GM19455 (cell line): ENCODE measurements at regions not wholly inside any gene's neighbourhood (a gene's known extent, or its start where the extent isn't known, plus 50 kb on each side); places are given as distances from the start of the nearest gene placed in this dataset.
"Not testable (repeated sequence)": the region's sequence is repeated elsewhere in the genome, so short reads cannot be mapped to it uniquely, and the experiment has no call there.

Experiments
- ATAC-seq: cut with Tn5 transposase; IDR thresholded peaks from one replicate; pipeline ENCODE4 v1.9.1; 2021; ENCODE audit not compliant: unreplicated experiment

GRCh38 chr11:82396639-82397038, 337.0 kb downstream of the FAM181B start:
- not testable (repeated sequence) for ATAC-seq

GRCh38 chr11:82384308-82384707, 349.4 kb downstream of the FAM181B start:
- no peak for ATAC-seq

- ATAC-seq: no peak
These were observed 359.7 kb downstream of the FAM181B start for GRCh38 chr11:82373781-82374542.

DNA sequence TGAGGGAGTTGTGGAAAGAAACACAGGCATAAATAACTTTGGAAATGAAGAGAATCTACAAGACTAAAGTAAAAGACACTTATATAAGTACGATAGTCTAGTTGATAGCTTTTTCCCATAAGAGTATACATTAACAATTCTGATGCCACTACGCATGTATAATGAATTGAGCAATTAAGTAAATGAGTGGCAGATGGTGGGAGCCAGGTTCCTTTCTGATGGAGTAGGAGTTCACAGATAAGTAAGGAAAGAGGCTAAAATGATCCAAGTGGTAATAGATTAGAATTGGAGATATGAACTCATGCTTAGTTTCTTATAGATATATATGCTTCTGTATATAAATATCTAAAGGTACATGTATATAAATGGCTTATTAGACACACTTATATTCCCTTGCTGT, 368.3 kb downstream of the FAM181B start:
- no peak for ATAC-seq

- ATAC-seq: no peak
These were observed 377.3 kb downstream of the FAM181B start for GRCh38 chr11:82356316-82356715.

DNA sequence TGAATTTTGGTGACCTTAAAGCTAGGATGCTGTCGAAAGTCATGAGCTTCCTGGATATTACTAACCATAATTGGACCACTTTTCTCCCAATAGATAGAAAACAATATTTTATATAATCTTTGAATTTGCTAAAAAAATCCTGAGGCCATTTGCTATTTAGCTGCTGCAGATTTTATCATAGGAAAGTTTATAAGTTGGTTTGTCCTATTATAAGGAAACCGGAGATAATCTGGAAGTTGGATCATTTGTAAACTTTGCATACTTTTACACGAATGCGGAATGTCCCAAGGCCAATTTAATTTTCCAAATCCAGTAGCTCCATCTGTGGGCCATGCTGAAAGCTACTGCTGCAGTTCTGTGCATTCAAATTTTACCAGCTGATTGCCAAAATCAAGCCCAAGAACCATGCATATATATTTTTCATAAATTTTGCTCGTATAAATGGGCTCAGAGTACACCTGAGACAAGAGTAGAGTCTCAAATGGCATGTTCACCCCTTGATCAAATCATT, 378.3 kb downstream of the FAM181B start:
- ATAC-seq: no peak

- no peak for ATAC-seq
These were observed 406.8 kb downstream of the FAM181B start for GRCh38 chr11:82326853-82327252.

- no peak for ATAC-seq
These were observed 412.5 kb downstream of the FAM181B start for GRCh38 chr11:82321206-82321605.

DNA sequence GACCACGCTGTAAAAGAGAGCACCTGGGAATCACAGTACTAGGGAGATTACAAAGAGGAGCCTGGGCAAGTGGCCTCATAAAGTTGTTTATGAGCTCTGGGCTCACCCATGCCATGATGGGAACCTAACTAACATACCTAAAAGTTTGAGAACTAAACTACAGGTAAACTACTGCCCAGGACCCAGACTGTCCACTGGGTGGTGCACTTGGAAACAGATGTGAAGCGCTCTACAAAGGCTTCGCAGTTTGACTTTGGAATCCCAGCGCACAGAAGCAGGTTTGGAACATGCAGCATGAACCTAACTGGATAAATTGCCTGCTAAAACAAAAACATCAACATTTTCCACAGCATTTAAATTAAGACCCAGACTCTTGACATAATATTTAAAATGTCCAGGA, 418.6 kb downstream of the FAM181B start:
- no peak for ATAC-seq

DNA sequence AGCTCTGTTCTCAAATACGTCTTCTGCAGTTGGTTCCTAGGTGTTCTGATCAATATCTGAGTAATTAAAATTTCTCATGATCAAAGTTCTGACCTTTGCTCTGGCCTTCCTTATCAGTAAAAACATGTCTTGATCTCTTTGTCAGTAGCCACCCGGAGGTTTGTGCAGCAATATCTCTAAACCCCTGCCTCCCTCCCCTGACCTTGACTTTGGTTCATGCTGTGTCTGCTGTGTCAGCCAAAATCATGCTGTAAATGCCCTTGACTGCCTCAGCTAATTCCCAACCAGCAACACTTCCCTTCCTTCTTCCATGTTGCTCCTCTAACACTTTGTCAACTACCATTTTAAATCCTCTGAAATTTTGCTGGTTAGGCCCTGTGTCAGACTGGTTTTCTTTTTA, 424.7 kb downstream of the FAM181B start:
- no peak for ATAC-seq

DNA sequence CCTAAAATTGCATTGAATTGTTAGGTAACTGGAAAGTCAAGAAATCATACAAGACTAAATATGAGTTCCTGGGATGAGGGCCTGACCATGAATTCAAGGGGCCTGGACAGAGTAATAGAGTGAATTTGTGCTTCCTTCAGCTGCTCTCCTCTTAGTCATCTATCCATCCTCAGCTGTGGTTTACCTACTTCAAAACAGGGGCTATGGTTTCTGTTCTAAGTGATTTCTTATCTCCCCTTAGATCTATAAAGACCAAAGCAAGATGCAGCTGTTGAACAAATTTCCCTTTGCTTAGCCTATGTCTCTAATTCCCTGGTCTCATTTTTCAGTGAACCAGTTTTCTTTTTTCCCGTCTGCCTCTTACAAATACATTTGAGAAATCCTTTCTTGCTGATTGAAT, 428.5 kb downstream of the FAM181B start:
- ATAC-seq: no peak

DNA sequence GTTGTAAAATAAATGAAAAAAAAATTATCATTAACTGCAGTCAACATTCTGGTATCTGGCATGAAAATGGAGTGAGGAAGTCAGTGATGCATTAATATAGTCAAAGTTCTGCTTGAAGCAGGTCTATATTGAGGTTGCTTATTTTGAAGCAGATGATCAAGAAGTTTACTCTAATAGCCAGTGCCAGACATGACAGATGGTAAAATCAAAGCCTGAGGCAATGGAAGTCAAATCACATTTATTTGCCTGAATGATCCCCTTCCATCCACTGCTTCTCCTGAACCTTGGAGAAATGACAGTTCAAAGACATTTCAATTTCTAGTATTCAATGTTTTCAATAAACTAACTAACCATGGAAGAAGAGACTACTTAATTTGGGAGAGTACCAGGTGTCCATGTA, 430.0 kb downstream of the FAM181B start:
- ATAC-seq: no peak

DNA sequence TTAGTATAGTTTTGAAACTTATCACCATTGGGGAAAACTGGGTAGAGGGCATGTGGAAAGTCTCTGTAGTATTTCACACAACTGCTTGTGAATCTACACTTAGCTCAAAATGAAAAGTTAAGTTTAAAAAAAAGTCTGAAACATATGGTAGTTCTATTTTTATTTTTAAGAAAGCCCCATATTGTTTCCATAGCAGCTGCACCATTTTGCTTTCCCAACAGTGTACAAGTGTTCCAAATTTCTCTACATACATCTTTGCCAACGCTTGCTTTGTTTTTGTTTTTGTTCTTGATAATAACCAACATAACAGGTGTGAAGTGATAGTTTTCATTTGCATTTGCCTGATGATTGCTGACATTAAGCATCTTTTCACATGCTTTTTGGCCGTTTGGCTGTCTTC, 445.2 kb downstream of the FAM181B start:
- ATAC-seq: no peak

DNA sequence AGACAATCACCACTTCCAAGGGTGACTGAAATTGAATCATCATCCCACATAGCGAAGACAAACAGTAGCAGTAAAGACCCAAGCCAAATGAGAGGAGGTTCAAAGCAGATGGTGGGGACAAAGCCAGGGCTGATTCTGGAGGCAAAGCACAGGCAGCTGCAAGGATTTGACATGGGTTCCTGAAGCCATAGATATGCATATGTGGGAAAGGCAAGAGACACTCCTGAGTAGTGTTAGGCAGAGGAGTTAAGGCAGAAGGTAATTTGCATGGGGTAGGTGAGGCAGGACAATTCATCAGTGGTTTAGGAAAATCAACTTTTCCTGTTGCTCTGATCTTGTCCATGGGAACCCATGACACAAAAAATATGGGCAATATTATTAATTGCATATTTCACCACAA, 462.8 kb downstream of the FAM181B start:
- no peak for ATAC-seq

DNA sequence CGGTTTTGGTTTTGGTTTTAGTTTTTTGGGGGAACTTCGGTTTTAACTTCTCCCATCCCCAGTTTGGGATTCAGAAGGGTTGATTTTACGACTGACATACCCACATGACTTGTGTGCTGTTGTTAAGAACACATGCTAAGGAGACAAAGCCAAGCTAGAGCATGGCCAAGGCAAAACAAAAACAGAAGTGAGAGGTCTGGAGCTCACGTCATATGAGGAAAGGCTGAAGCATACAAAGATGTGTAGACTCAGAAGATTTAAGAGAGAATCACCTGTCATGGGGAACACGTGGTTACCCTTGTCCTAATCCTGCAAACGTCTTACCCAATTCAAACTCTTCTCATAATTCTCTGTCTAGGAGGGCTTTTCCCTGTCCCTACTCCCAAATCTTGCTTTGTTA, 465.0 kb downstream of the FAM181B start:
- ATAC-seq: no peak

DNA sequence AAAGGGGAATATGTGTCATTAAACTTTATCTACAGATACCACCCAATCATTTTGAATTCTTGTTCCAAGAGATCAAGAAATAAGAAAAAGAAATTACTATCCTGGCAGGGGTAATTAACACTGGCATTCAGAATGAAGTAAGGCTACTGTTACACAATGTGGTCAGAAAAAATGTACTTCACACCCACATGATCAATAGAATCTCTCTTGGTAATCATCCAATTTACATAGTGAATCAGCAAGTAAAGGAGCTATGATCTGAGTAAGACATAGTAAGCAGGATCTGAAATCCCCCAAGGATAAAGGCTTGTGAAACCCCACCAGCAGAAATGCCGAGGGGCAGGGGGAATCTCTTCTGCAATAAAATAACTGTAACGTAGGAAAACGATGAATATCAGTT, 466.5 kb downstream of the FAM181B start:
- no peak for ATAC-seq

GRCh38 chr11:82261367-82261766, 472.3 kb downstream of the FAM181B start:
- no peak for ATAC-seq

DNA sequence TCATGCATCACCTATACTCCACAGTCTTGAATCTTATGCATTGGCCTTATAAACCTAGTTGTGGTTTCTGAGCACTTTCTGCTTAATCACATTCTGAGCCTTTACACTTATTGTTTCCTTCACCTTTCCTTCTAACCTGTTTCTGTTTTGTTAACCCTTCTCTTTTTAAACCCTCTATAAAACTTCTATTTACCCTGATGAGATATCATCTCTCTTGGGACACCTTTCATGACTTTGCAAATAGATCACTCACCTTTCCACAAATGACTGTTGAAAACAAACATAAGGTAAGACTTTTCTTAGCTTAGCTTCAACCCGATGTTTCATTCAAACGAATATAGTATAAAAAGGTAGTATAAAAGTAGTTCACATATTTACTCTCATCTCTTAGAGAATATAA, 483.6 kb downstream of the FAM181B start:
- no peak for ATAC-seq

DNA sequence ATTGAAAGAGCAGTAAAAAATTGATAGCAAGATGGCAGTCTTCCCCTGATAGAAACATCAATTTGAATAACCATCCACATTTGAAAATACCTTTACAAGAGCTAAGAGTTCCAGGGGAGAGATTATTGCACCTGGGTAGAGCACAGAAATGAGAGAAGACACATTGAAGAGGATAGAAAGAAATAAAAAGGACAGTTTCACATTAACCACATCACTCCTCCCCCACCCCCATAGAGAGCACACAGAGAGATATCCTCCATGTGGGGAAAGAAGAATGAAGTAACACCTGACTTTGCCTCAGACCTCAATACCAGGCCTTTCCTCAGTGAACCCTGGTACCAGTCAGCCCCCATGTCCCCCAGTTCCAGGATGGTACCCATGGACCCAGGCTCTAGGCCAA, 486.7 kb downstream of the FAM181B start:
- ATAC-seq: no peak

DNA sequence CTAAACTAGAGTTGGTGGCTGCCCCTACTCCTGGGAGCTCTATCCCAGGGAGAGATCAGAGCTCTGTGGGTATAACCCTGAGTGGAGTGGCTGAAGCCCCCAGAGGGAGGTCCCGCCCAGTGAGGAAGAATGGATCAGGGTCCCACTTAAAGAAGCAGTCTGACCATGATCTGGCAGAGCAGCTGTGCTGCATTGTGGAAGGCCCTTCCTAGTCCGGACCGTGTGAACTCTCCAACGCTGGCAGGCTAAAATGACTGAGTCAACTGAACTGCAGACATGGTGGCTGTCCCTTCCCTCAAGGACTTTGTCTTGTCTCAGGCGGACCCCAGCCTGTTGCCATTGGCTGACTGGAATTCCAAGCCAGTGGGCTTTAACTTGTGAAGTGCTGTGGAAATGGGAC, 494.2 kb downstream of the FAM181B start:
- ATAC-seq: no peak

DNA sequence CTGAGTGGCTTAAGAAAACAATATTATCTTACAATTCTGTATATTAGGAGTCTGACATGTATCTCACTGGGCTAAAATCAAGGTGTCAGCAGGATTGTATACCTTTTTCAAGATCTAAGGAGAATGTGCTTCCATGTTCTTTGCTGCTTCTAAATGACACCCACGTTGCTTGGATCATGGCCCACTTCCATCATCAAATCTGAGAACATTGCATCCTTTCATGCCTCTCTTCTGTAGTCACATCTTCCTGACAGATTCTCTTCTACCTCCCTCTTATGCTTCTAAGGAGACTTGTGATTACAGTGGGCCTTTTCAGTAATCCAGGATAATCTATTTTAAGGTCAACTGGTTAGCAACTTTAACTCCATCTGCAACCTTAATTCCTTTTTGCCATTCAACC, 499.4 kb downstream of the FAM181B start:
- ATAC-seq: no peak

DNA sequence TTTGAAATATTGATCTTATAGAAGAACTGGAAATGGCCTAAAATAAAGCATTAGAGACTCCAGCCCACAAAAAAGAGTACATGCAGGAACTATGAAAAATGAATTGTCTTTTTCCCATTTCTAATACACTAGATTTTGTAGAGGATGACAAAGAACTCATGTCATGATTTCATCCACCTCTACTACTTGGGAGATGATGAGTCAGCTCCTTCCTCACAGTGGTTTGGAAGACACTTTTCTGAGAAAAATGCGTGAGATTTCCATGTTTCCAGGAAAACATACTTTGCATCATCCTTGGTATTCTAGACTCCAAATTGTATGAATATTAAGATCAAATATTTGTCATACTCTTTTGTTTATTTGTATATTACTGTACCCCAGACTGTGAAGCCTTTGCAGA, 500.5 kb downstream of the FAM181B start:
- ATAC-seq: no peak

GRCh38 chr11:82229341-82229740, 504.3 kb downstream of the FAM181B start:
- ATAC-seq: peak; percentile 75
